ENCODE measurements at regions not wholly inside any gene's neighbourhood (a gene's known extent, or its start where the extent isn't known, plus 50 kb on each side); places are given as distances from the start of the nearest gene placed in this dataset.

- no peak for DNase-seq
- Histone ChIP-seq H3K27ac (ENCODE audit: low read depth in 2 of 2, low read length in 1 of 2) (no peak overlapping the region), H3K9ac (no peak overlapping the region), H3K9me2 (no peaks in the 10 kb centered on the region), H3K4me3 (ENCODE audit: low read depth in 2 of 2, low read length in 1 of 2) (no peak overlapping the region), H3K27me3 (ENCODE audit: insufficient read depth) (no peaks in the 10 kb centered on the region), H3K4me2 (no peak overlapping the region), H4K20me1 (ENCODE audit: insufficient read depth) (no peaks in the 10 kb centered on the region), H3F3A (replicated peaks; ENCODE audit: insufficient read depth) (no peaks in the 10 kb centered on the region), H3K4me1 (ENCODE audit: control insufficient read depth in 1 of 2, insufficient read depth in 2 of 2, low read depth in 1 of 2, low read length in 1 of 2) (no peaks in the 10 kb centered on the region; a peak in 1 of 4 replicates), H2AFZ (ENCODE audit: low read depth) (no peak overlapping the region), H3K79me2 (ENCODE audit: insufficient read depth) (no peaks in the 10 kb centered on the region), H3K36me3 (replicated peaks in 1 of 2; ENCODE audit: control insufficient read depth in 1 of 2, insufficient read depth in 2 of 2, low read length in 1 of 2) (no peaks in the 10 kb centered on the region), H3K9me3 (peaks cover 11% of the 10 kb centered on the region; the same call in 1 of the 2 replicates)
- TF ChIP-seq RCOR1 (IDR thresholded peaks at IDR 0.05; ENCODE audit: low read length) (no peak), NFIC (IDR thresholded peaks at IDR 0.05; ENCODE audit: borderline replicate concordance) (no peak), RAD21 (IDR thresholded peaks at IDR 0.05; ENCODE audit: low read length) (no peak), REST (IDR thresholded peaks at IDR 0.05; ENCODE audit: low read depth, low read length) (no peak), ZBTB33 (IDR thresholded peaks at IDR 0.05; ENCODE audit: borderline replicate concordance, low read depth) (no peak), IRF3 (IDR thresholded peaks at IDR 0.05; ENCODE audit: low read depth, low read length) (no peak), GATA2 (CRISPR knock-in tag; IDR thresholded peaks at IDR 0.05) (no peak), YY1 (IDR thresholded peaks at IDR 0.05; ENCODE audit: low read depth) (no peak), USF1 (IDR thresholded peaks at IDR 0.05; ENCODE audit: borderline replicate concordance, low read depth) (no peak), TAF1 (IDR thresholded peaks at IDR 0.05; ENCODE audit: borderline replicate concordance, low read depth, low read length) (no peak), RFX5 (IDR thresholded peaks at IDR 0.05; ENCODE audit: low read length) (no peak), EZH2phosphoT487 (IDR thresholded peaks at IDR 0.05; ENCODE audit: borderline replicate concordance, low read depth) (no peak)
- ChIA-PET CTCF (no interaction called here), POLR2A (no interaction called here)
- WGBS (ENCODE audit: low lambda C conversion rate), result 68% methylated on average over 6 of the region's 6 CpGs
These were observed 148.7 kb upstream of the KIT start for GRCh38 chr4:54509057-54509456.
